Stimulated activated CD4-positive, alpha-beta T cell treated with anti-CD3 and anti-CD28 coated beads, Interleukin-15, amount 100 ng/mL, for 48 hours (primary cell): ENCODE measurements at regions not wholly inside any gene's neighbourhood (a gene's known extent, or its start where the extent isn't known, plus 50 kb on each side); places are given as distances from the start of the nearest gene placed in this dataset.

Source experiments
- DNase-seq, 2 donors: peaks; one replicate each; pipeline ENCODE4 v3.0.0-alpha.2; 2020; ENCODE audit warnings: low read depth in 2 of 2

DNA sequence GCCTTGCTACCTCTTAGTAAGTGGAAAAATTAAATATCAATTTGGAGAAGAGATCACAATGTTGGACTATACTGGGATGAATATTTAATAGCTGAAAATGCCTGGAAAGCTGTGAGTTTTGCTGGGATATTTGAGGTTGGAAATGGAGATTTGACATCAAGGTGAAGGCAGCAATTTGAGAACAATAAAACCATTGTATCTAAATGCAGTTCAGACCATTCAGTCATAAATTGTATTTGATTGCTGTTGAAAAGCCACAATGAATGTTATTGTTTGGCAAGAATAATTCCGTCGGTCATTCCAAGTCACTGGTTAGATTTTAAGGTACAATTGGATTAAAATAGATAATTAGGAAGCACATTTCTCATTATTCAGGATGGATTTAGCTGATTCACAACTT is 325.6 kb downstream of the HRH4 start:
- DNase-seq: no peak

DNA sequence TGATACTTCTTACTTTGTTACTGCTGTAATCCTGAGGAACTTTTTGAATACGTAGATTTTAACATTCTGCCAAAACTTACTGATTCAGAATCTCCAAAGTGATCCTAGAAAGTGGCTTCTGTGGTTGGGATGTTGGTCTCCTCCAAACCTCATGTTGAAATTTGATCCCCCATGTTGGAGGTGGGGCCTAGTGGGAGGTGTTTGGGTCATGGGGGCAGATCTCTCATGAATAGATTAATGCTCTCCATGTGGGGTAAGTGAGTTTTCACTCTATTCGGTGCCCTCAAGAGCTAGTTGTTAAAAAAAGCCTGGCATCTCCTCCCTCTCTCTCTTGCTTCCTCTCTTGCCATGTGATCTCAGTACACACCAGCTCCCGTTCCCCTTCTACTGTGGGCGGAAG is 329.9 kb downstream of the HRH4 start:
- no peak for DNase-seq

DNA sequence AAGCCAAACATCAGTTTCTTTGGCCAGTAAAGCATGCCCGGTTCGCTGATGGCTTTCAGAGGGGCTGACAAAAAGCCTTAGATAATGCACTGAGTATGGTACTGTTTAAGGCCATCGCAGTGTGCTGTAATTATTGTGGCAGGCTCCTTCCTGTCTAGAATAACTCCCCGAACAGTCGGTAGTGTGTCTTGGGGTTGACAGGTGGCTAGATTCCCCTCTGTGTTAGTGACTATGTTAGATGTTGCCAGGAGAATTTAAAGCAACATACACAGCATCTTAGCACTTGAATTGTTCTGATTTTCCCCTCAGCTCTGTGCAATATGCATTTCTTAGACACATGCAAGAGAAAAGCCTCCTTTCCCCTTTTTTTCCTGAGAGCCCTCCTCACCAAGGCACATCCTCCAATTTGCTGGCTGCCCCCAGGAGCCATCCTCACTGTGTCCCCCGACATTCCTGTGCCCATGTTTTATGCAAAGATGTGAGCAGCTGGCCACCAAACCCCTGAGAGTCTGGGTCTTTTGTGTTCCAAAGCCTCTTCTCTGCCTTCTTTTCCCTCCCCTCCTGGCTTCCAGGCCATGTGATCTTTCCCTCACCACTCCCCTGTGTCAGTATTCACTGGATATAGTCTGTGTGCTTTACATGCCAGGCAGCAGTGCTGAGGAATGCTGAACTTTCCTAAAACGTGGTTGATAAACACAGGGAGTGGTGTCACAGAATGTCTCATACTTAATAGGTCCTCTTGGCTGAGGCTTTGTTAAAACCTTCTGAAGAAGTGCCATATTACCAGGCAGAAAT is 331.5 kb downstream of the HRH4 start:
- no peak for DNase-seq

DNA sequence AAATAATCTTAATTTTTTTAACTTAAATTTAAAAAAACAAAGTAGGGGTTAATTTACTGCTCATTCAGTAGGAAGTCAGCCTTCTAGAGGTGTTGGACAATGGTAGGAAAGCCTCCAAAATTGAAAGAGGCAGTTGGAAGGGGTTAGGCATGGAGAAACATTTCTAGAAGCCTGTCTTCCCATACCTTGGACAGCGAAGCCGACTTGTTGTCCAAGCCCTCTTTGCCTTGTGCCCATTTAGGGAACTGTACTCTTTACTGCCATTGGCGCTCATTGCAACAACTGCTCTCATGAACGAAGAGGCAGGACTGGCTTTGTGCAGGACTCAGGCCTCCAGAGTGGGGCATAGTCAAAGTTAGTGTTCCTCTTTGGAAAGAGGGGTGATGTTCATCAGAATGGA is 333.3 kb downstream of the HRH4 start:
- DNase-seq: no peak

DNA sequence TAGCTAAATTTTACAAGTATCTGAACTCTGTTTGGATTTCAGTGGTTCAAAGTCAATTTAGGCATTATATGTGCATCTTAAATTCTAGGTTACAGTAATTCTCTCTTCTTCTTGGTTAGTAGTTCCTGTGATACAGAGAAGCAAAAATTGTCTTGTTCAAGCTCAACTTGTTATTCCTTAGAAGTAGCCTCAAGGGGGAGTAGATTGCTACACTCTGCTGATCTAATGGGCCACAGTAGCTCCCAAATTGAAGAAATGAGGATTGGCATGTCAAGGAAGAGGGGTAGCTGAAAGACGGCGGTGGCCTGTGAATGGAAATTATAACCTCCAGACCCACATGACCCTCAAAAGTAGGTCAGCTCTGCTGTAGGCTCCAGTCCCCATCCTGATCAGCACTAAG is 334.7 kb downstream of the HRH4 start:
- no peak for DNase-seq

DNA sequence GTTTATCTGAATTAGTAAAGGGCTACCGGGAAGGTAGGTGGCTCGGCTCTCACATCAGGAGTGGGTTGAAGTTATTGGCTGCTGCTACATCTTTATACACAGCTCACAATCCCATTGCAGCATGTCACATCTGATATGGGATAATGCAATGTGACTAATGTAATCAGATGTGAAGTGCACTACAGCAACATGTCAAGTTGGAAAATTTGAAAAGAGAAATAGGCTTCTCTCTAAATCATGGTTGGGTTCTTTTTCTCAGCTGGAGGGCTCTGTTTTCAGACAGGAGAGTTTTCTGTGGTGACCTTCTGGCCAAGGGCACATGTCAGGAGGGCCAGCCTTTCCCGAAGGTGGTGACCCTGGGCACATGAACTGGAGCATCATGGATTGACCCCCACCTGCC is 337.5 kb downstream of the HRH4 start:
- no peak for DNase-seq

DNA sequence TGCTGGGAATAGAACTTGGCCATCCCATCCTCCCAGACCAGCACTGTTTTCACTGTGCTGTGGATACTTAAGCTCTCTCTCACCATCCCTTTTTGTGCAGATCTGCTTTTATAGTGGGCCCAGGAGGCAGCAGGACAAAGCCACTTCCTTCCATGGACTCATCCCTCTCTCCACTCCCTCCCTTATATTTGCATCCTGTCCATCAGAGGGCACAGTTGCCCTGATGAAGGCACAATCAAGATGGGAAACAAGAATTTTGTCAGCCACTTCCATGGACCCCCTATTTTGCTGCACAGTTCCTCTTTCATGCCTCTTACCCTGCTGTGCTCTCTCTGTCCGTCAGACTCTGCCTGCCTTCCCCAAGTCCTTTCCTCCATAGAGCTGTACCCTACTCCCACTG is 338.7 kb downstream of the HRH4 start:
- DNase-seq: no peak

DNA sequence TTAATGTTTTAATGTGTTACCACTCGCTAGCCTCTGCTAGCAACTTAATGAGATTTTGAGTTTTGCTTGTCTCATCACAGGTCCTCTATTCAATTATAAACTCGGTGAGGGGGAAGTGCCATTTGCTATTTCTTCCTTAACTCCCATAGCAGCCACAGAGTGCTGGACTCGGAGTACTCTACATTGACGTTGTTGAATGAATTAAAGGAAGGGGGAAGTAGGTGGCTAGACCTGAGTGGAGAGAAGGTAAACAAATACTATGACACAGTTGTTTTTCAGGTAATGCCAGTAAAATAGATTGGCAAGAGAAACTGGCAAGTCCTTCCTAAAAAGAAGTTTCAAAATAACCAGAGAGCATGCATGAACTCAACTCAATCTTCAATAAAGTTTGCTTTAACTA is 339.3 kb downstream of the HRH4 start:
- DNase-seq: no peak

DNA sequence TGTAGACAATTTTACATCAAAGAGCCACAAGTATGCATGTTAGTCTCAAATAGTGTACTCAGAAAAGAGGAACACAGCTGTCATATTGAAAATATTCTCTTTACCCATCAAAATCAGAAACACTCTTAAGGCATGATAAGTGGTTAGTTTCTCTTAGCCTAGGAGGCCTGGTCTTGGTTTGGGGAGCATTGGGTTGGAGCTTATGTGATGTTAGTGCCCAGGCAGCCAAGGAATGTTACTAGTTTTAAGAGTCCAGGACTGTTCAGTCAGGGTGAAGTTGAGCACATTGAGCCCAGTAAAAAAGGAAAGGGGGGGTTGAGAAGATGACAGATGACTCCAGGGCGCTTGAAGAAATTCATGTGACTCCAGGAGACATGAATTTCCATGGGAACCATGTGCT is 340.6 kb downstream of the HRH4 start:
- no peak for DNase-seq

DNA sequence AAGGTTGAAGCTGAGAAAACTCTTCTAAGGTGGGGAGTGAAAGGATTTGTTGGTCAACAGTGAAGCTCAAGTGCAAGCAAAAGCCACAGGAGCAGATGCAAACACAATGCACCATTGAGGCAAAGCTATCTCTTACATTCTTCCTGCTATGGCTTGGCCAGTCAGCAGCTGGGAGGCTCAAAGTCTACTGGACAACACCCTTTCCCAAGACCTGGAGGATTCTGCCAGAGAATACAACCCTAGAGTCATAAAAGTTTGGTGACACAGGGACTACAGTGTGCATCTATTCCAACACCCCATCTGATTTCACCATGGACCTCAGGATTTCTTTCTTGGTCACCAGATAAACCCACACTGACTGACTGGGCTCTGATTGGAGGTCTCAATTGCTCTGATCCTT is 342.0 kb downstream of the HRH4 start:
- DNase-seq: no peak

DNA sequence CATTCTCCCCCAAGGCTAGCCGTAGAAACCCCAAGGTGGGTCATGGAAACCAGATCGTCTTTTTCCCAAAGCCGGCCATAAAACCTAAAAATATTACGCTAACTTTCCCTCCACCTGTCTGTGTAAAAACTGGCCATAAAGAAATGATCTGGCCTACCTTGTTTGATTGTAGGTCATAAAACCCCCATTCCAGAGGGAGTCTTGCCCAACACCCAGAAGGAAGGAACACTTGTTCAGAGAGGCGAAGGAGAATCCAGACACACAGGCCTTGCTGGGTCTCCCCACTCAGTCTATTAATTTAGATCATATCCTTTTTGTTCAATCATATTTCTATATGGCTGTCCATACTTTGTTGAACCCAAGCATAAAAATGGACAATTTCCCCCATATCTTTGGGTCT is 344.7 kb downstream of the HRH4 start:
- no peak for DNase-seq

DNA sequence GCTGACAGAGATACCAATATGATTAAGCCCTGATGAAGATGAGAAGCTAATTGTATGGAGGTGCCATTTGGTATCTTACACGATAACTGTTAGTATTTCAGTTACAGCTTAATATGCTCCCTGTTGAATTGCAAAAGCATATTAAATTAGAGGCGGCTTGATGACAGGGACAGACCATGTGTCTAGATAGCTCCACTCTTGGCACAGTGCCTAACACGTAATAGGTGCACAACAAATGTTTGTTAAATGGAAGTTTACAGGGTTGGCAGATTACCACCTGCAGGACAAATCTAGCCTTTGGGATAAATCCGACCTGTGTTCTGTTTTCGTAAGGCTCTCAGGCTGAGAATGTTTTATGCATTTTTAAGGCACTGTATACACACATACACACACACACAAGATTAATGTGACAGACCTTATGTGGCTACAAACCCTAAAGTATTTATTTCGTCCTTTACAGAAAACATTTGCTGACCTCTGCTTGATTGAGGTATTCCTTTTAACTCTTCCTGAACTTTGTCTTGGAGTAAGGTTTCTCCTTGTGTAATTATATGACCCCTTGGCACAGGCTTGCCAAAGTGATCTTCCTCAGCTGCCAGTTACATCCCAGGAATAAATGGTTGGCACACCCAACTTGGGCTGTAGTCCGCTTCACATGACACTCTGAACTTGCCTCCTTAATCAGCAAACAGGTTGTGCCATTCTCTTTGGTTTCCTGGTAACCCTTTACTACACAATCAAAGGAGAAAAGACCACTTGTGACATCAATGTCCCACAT is 348.9 kb downstream of the HRH4 start:
- DNase-seq: no peak

DNA sequence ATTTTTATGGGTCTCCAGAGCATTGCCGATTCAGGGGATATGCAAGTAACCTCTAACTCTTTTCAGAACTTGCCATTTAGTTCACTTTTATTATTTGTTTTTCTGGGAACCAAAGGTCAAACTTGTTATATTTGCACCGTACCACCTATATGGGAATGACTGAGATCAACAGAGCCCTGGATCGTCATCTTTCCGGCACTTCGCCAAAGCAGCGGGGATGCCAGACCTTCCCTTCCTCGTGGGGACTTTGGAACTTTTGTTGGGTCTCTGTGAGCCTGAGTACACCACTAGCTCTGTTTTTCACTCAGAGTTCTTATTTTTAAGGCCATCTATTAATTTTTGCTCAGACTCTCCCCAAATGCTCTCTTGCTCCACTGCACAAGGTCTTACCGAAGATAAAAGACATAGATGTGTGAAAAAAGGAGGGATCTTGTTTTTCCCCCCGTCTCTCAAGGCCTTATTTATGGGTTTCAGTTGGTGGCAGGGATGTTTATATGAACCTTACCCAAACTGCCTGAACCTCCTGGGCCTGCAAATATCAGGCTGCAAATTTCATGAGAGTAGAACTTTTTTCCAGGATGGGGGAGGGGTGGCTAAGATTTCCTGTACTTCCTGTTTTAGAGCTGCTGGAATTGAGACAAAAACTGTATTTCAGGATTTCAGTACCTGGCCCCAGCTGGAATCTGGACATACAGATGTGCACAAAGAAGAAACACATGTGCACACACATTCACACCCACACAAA is 350.3 kb downstream of the HRH4 start:
- no peak for DNase-seq

DNA sequence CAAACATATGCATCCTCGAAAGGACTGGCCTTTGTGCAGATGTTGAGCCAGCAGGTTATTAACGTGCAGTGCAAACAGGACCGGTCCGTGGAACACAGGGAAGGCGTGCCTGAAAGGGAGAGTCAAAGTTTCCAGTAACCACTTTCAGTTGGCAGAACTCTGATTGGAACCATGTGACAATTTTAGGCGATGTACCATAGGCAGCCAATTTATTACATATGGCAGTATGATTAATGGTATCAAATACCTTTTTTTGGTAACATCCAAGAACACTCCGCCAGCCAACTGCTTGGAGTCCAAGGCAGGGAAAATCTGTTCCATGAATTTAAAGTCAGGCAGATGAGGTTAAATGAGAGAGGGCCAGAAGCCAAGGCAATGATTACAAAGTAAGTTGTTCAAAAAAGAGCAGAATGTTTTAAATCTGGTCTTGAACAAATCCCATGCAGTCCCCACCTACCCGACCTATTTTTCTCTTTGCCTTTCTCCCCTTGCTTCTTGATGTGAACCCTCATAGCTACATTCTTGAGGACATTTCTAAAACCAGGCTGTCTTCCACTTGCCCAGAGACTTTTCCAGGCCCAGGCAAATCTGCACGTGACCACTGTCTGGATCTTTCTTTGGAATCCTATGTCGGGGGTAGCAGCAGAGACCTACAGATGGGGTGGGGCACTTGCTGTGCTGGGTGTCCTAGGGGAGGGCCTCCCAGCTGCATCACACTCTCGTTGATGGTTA is 351.7 kb downstream of the HRH4 start:
- no peak for DNase-seq

DNA sequence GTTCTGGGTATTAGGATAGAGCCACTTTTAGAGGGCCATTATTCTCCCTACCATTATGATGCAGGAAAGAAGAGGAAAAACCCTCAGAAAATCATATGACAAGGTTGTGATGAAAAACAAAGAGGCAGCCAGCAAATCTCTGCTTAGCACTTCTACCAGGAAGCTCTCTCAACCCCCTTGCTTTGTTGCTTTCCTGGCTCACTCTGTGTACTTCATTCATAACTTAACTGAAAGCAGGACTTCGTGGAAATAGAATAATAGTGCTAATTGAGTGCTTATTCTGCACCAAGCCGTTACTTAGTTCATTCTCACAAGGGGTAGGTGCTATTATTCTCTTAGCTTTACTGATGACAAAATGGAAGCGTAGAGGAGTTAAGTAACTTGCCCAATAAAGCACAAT is 354.1 kb downstream of the HRH4 start:
- DNase-seq: no peak

DNA sequence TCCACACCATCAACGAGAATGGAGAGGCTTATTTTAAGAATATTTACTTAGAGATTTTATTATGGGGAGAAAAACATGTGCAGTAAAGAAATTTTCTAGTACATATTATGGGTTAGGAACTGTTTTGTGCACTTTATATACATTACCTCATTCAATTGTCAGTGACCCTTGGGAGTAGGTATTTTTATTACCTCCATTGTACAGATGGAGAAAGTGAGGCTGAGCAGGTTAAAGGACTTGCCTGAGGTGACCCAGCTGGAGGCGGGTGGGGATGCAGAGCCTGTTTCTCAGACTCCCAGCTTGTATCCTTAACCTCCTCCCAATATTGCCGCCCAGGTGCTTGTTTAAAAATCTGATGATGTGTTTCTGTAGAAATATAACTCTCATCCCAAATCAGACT is 356.7 kb downstream of the HRH4 start:
- no peak for DNase-seq

DNA sequence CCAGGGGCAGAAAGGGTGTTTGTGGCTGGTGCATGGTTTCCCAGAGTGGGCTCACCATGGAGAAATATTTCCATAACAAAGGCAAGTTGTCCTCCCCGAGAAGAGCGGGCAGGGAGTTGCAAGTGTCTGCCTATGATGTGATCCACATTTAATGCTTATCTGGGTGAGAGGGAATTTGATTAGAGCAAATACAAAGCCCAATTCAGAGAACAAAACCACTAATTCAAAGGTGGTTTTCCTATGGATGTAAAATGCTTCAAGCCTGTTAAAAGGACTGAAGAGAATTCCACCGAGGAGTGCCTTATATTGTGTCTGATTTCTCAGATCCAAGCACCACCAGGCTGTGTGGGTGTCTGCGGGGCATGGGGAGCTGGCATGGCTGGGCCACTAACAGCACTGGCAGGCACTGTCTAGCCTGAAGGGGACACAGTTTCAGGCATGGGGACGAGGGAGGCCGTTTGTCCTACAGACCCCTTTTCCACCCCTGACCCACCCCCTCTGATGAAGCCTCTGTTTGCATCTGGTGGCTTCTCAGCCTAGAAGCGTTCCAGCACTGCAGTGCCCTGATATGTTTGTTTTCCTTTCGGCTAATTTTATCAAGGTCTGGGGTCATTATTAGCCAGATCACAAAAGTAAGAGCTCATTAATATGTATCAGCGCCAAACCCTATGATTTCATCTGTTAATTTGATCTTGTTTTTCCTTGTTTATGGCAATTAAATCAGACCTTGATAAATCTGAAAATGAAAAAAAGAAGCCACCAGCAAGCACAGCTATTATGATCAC is 357.3 kb downstream of the HRH4 start:
- no peak for DNase-seq

DNA sequence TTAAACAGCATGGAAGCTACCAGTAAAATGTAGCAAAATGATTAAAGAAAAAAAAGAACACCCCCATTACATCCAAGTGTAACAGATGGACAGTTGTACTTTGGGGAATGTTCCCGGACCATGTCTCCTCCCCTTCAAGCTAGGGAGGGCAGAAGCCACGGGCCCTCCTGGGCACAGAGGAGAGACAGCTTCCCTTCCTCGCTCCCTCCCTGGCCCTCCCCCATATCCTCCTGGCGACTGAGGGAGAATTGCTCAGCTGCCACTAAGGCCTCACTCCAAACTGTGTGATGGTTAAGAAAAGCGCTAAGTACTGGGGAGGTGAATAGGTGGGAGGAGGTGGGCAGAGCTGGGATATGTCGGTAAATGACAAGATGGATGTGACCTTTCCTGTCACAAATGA is 358.0 kb downstream of the HRH4 start:
- no peak for DNase-seq

DNA sequence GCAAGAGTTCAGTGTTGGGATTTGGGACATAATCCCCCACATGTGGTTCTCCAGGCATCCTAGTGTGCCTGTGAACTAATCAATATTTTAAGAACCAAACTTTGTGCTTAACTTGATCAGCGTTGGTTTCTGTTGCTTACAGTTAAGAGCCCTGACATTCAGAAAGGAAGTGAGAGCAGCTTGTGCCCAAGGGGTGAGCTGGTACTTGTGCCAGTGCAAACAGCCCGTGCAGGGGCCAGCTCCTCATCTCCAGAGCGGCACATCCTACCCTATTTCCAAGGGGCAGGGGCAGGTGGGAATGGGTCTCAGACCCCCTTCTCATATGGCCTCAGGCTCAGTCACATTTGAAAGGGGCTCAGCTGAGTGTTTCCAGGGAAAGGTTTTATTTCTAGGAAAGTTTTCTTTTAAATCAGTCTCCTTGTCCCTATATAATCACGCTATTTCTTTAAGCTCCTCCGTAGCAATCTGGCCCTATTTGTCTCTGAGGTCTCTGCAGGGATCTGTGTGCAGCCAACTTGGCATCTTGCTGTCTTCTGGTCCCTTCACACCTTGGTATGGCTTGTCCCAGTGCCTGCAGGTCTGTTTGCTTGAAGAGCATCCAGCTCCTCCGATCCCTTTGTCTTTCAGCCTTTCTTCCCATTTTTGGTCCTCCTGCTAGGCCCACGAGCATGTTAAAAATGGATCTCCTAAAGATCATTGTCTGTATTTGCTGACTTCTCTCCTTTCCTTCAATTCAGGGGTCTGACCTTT is 358.9 kb downstream of the HRH4 start:
- DNase-seq: no peak

DNA sequence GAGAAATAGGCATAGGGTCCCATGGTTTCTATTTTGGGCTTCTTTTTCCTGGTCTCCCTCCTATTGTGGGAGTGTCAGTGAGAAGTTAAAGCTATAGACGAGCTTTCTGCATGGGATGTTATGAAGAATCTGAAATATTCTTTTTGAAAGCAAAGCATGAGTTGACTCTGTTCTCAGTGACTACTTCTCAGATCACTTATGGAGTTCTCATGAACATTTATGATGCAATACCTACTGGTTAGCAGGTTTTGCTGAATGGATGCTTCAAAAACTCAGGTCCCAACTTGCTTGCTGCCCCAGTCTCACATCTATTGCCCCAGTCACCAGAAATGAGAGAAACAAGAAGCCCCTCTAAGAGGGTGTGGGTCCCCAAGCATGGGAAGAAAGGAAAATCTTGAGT is 365.0 kb downstream of the HRH4 start:
- DNase-seq: no peak

DNA sequence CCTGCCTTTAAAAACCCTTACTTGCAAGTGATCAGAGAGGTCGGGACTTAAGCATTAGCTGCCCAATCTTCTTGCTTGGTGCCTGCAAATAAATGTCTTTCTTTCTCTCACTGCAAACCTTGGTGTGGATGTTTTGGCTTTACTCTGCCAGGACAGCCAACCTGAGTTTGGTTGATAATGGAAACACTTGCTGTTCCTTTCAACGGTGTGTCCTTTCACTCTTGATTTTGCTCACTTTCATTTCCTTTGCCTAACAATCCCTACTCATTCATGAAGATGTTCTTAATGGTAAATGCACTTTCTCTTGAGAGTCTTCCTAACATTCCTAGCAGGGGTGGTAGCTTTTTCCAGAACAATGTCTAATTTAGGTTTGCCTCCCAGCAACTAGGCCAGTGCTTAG is 366.2 kb downstream of the HRH4 start:
- DNase-seq: no peak
